ENCODE measurements at regions not wholly inside any gene's neighbourhood (a gene's known extent, or its start where the extent isn't known, plus 50 kb on each side); places are given as distances from the start of the nearest gene placed in this dataset.
"Not testable (repeated sequence)": the region's sequence is repeated elsewhere in the genome, so short reads cannot be mapped to it uniquely, and the experiment has no call there.

- DNase-seq (ENCODE audit: low spot score), result no peak
Observed at GRCh38 chr2:118613737-118614136, 233.7 kb downstream of the EN1 start.

GRCh38 chr2:118611691-118612090, 235.8 kb downstream of the EN1 start:
- DNase-seq (ENCODE audit: low spot score), result no peak

- no peak for DNase-seq (ENCODE audit: low spot score)
Observed at GRCh38 chr2:118609138-118609537, 238.3 kb downstream of the EN1 start.

- no peak for DNase-seq (ENCODE audit: low spot score)
Observed at GRCh38 chr2:118607641-118608040, 239.8 kb downstream of the EN1 start.

GRCh38 chr2:118604811-118605210, 242.6 kb downstream of the EN1 start:
- no peak for DNase-seq (ENCODE audit: low spot score)

- no peak for DNase-seq (ENCODE audit: low spot score)
Observed at GRCh38 chr2:118604371-118604770, 243.1 kb downstream of the EN1 start.

GRCh38 chr2:118599141-118599540, 248.3 kb downstream of the EN1 start:
- no peak for DNase-seq (ENCODE audit: low spot score)

- no peak for DNase-seq (ENCODE audit: low spot score)
Observed at GRCh38 chr2:118596620-118597019, 250.8 kb downstream of the EN1 start.

GRCh38 chr2:118593257-118593656, 254.2 kb downstream of the EN1 start:
- DNase-seq (ENCODE audit: low spot score), result no peak

GRCh38 chr2:118591223-118591622, 256.2 kb downstream of the EN1 start:
- no peak for DNase-seq (ENCODE audit: low spot score)

- DNase-seq (ENCODE audit: low spot score), result no peak
Observed at GRCh38 chr2:118589721-118590120, 257.7 kb downstream of the EN1 start.

- no peak for DNase-seq (ENCODE audit: low spot score)
Observed at GRCh38 chr2:118588850-118589249, 258.6 kb downstream of the EN1 start.

- no peak for DNase-seq (ENCODE audit: low spot score)
Observed at GRCh38 chr2:118586312-118586711, 261.1 kb downstream of the EN1 start.

- DNase-seq (ENCODE audit: low spot score), result no peak
Observed at GRCh38 chr2:118584877-118585276, 262.6 kb downstream of the EN1 start.

GRCh38 chr2:118584062-118584749, 263.2 kb downstream of the EN1 start:
- no peak for DNase-seq (ENCODE audit: low spot score)

- no peak for DNase-seq (ENCODE audit: low spot score)
Observed at GRCh38 chr2:118582058-118582457, 265.4 kb downstream of the EN1 start.

GRCh38 chr2:118580651-118581050, 266.8 kb downstream of the EN1 start:
- DNase-seq (ENCODE audit: low spot score), result no peak

GRCh38 chr2:118580107-118580506, 267.3 kb downstream of the EN1 start:
- no peak for DNase-seq (ENCODE audit: low spot score)

GRCh38 chr2:118577202-118577601, 270.2 kb downstream of the EN1 start:
- DNase-seq (ENCODE audit: low spot score), result no peak

- DNase-seq (ENCODE audit: low spot score), result no peak
Observed at GRCh38 chr2:118576109-118576855, 271.2 kb downstream of the EN1 start.

GRCh38 chr2:118572380-118572779, 275.1 kb downstream of the EN1 start:
- not testable (repeated sequence) for DNase-seq (ENCODE audit: low spot score)

- no peak for DNase-seq (ENCODE audit: low spot score)
Observed at GRCh38 chr2:118569876-118570535, 277.4 kb downstream of the EN1 start.

GRCh38 chr2:118568700-118569099, 278.7 kb downstream of the EN1 start:
- no peak for DNase-seq (ENCODE audit: low spot score)

Measured in COLO829 (cell line).